Neural progenitor cell (in vitro differentiated cells): ENCODE measurements at regions not wholly inside any gene's neighbourhood (a gene's known extent, or its start where the extent isn't known, plus 50 kb on each side); places are given as distances from the start of the nearest gene placed in this dataset.

Experiments
- DNase-seq: peaks from one replicate; pipeline ENCODE4 v3.0.0-alpha.2; 2016; ENCODE audit warnings: low spot score
- H2AFZ ChIP-seq: fragments of 200-600 bp; sonication (generic); replicated peaks from 2 replicates; pipeline ENCODE4 v1.6.1; 2016; ENCODE audit warnings: antibody characterized with exemption
- H3F3A ChIP-seq: fragments of 200-600 bp; sonication (generic); 2 replicates; pipeline ENCODE4 v1.6.1; 2016; ENCODE audit warnings: antibody characterized with exemption, low read depth
- H3K27ac ChIP-seq: fragments of 200-600 bp; sonication (generic); 2 replicates; pipeline ENCODE4 v1.5.1; 2016; ENCODE audit warnings: mild to moderate bottlenecking
- H3K27me3 ChIP-seq: fragments of 200-600 bp; sonication (generic); 2 replicates; pipeline ENCODE4 v1.6.1; 2016; ENCODE audit warnings: mild to moderate bottlenecking, moderate library complexity
- H3K36me3 ChIP-seq: fragments of 200-600 bp; sonication (generic); 2 replicates; pipeline ENCODE4 v1.5.1; 2016
- H3K4me1 ChIP-seq: fragments of 200-600 bp; sonication (generic); 2 replicates; pipeline ENCODE4 v1.6.1; 2016; ENCODE audit warnings: mixed run types
- H3K4me2 ChIP-seq: fragments of 200-600 bp; sonication (generic); 2 replicates; pipeline ENCODE4 v1.6.1; 2016
- H3K4me3 ChIP-seq: fragments of 200-600 bp; sonication (generic); 2 replicates; pipeline ENCODE4 v1.5.1; 2016
- H3K79me2 ChIP-seq: fragments of 200-600 bp; sonication (generic); 2 replicates; pipeline ENCODE4 v1.6.1; 2016; ENCODE audit warnings: low read depth
- H3K9ac ChIP-seq: fragments of 200-600 bp; sonication (generic); 2 replicates; pipeline ENCODE4 v1.6.1; 2016
- H3K9me3 ChIP-seq: fragments of 200-600 bp; sonication (generic); 2 replicates; pipeline ENCODE4 v1.5.1; 2016; ENCODE audit warnings: low read depth
- H4K20me1 ChIP-seq: fragments of 200-600 bp; sonication (generic); 2 replicates; pipeline ENCODE4 v1.6.1; 2016; ENCODE audit warnings: low read depth
- H3K27ac Mint-ChIP-seq: 3 replicates; pipeline ENCODE4 v1.8.0; 2021; ENCODE audit warnings: mixed read lengths
- H3K27me3 Mint-ChIP-seq: 2 replicates; pipeline ENCODE4 v1.8.0; 2022; ENCODE audit warnings: low read depth, mild to moderate bottlenecking, inconsistent platforms, moderate library complexity, mixed read lengths; ENCODE audit not compliant: insufficient read depth
- H3K36me3 Mint-ChIP-seq: 3 replicates; pipeline ENCODE4 v1.8.0; 2021; ENCODE audit warnings: mixed read lengths
- H3K4me1 Mint-ChIP-seq: 3 replicates; pipeline ENCODE4 v1.8.0; 2021; ENCODE audit warnings: mixed read lengths
- H3K4me3 Mint-ChIP-seq: 3 replicates; pipeline ENCODE4 v1.8.0; 2021; ENCODE audit warnings: mild to moderate bottlenecking, moderate library complexity, mixed read lengths
- H3K9me3 Mint-ChIP-seq: 3 replicates; pipeline ENCODE4 v1.8.0; 2020; ENCODE audit warnings: mixed read lengths
- CTCF ChIP-seq: fragments of 200-600 bp; sonication (generic); IDR thresholded peaks from 2 replicates; pipeline ENCODE4 v1.5.1; 2017; ENCODE audit warnings: antibody characterized with exemption, mild to moderate bottlenecking
- EZH2 ChIP-seq: fragments of 200-600 bp; sonication (generic); IDR thresholded peaks from 2 replicates; pipeline ENCODE4 v1.6.1; 2017; ENCODE audit warnings: antibody characterized with exemption, mild to moderate bottlenecking, moderate library complexity
- EZH2phosphoT487 ChIP-seq: fragments of 200-600 bp; sonication (generic); IDR thresholded peaks from 2 replicates; pipeline ENCODE4 v1.6.1; 2017; ENCODE audit warnings: antibody characterized with exemption

DNA sequence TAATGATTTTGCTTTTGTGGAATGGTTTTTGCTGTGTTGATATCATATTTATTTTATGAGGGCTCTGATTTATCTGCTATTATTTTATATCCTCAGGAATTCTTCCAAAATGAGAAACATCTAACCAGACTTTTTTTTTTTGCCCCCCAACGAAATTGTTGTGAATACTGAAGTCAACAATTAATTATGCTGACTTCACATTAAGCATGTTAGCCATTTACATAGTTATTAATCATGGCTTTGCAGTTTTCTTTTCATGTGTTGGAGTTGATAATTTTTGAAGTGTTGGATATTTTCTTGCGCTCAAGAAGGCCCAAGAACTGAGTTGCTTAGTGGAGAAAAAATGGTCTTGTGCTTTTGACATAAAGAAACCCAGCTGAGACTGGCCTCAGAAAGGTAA lies 246.6 kb upstream of the CRY1 start:
- Histone ChIP-seq H2AFZ (no peak overlapping the region), H3K27ac (no peak overlapping the region), H3K4me3 (no peak overlapping the region), H3K9ac (no peak overlapping the region), H3K9me3 (no peaks in the 10 kb centered on the region), H3K27me3 (no peaks in the 10 kb centered on the region), H3K4me1 (no peaks in the 10 kb centered on the region), H3K79me2 (no peaks in the 10 kb centered on the region), H3K36me3 (no peaks in the 10 kb centered on the region), H3K4me2 (no peak overlapping the region), H4K20me1 (no peaks in the 10 kb centered on the region), H3F3A (no peaks in the 10 kb centered on the region)
- H3K4me1 Mint-ChIP-seq = peaks cover 15% of the 10 kb centered on the region
- H3K36me3 Mint-ChIP-seq = peaks cover 2% of the 10 kb centered on the region
- H3K27me3 Mint-ChIP-seq = peaks cover 6% of the 10 kb centered on the region
- no peaks in the 10 kb centered on the region for H3K9me3 Mint-ChIP-seq
- TF ChIP-seq EZH2 = no peak
- TF ChIP-seq EZH2phosphoT487 = no peak
- no peak for TF ChIP-seq CTCF
- no peak overlapping the region for H3K4me3 Mint-ChIP-seq
- no peak overlapping the region for H3K27ac Mint-ChIP-seq
- DNase-seq = no peak

- Mint-ChIP-seq H3K27ac (no peak overlapping the region), H3K4me1 (peaks cover 15% of the 10 kb centered on the region), H3K9me3 (no peaks in the 10 kb centered on the region), H3K36me3 (peaks cover 2% of the 10 kb centered on the region), H3K4me3 (no peak overlapping the region), H3K27me3 (peaks cover 7% of the 10 kb centered on the region)
- H3K27ac ChIP-seq = no peak overlapping the region
- no peak overlapping the region for H2AFZ ChIP-seq
- no peaks in the 10 kb centered on the region for H4K20me1 ChIP-seq
- no peaks in the 10 kb centered on the region for H3F3A ChIP-seq
- no peak for TF ChIP-seq EZH2phosphoT487
- TF ChIP-seq CTCF = no peak
- TF ChIP-seq EZH2 = no peak
- H3K4me1 ChIP-seq = no peaks in the 10 kb centered on the region
- no peaks in the 10 kb centered on the region for H3K79me2 ChIP-seq
- H3K9me3 ChIP-seq = no peaks in the 10 kb centered on the region
- H3K4me3 ChIP-seq = no peak overlapping the region
- no peak overlapping the region for H3K9ac ChIP-seq
- no peaks in the 10 kb centered on the region for H3K27me3 ChIP-seq
- no peaks in the 10 kb centered on the region for H3K36me3 ChIP-seq
- DNase-seq = no peak
- no peak overlapping the region for H3K4me2 ChIP-seq
Measured at GRCh38 chr12:107340898-107341297, 247.5 kb upstream of the CRY1 start.

DNA sequence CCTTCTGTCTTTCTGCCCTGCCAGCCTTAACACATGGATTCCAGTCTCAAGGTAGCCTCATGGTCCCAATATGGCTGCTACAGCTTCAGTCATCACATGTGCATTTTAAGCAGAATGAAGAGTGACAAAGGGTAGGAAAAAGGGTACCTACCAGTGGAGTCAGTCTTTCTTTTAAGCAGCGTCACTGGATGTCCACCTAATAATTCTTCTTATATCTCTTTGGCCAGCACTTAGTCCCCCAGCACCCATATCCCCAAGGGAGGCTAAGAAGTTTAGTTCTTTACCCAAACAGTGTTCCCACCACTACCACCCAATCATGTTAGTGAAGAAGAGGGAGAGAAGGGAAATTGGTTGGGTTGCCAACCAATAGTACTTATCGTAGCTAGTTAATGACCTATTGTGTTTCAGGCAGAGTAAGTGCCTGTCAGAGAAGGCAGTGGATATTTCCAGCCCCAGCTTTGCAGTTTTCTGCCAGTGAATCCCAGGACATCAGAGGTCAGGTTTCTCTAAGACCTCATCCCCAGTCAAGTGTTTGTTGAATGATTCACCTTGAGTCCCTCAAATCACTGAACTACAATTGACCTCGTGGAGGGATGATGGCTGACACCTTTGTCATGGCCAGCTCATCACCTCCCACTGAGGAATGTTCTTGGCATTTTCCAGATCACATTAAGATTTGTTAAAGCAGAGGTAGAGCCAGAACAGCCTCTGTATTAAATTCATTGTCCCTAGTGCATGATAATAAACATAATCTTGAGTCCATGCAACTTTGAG lies 250.9 kb upstream of the CRY1 start:
- no peak overlapping the region for H2AFZ ChIP-seq
- H3K27me3 ChIP-seq = no peaks in the 10 kb centered on the region
- H3K4me3 ChIP-seq = no peak overlapping the region
- H3K27ac ChIP-seq = no peak overlapping the region
- no peak overlapping the region for H3K4me2 ChIP-seq
- H3K36me3 Mint-ChIP-seq = peaks cover 2% of the 10 kb centered on the region
- no peaks in the 10 kb centered on the region for H3K36me3 ChIP-seq
- no peaks in the 10 kb centered on the region for H3K9me3 ChIP-seq
- no peaks in the 10 kb centered on the region for H3K4me1 ChIP-seq
- H3K27ac Mint-ChIP-seq = no peak overlapping the region
- no peaks in the 10 kb centered on the region for H3K9me3 Mint-ChIP-seq
- no peak for TF ChIP-seq CTCF
- TF ChIP-seq EZH2phosphoT487 = no peak
- no peak for TF ChIP-seq EZH2
- no peaks in the 10 kb centered on the region for H3F3A ChIP-seq
- H3K9ac ChIP-seq = no peak overlapping the region
- H3K79me2 ChIP-seq = no peaks in the 10 kb centered on the region
- H3K4me1 Mint-ChIP-seq = peaks cover 19% of the 10 kb centered on the region
- peaks cover 6% of the 10 kb centered on the region for H3K27me3 Mint-ChIP-seq
- no peaks in the 10 kb centered on the region for H4K20me1 ChIP-seq
- no peak for DNase-seq
- no peak overlapping the region for H3K4me3 Mint-ChIP-seq
